K562 (cell line): ENCODE measurements at regions not wholly inside any gene's neighbourhood (a gene's known extent, or its start where the extent isn't known, plus 50 kb on each side); places are given as distances from the start of the nearest gene placed in this dataset.

ENCODE experiments used
- CBX2 ChIP-seq: fragments of 200-600 bp; sonication (generic); IDR thresholded peaks from one replicate; pipeline ENCODE4 v1.6.1; 2012; ENCODE audit warnings: mild to moderate bottlenecking, low read length, inconsistent platforms; ENCODE audit not compliant: insufficient read depth, poor library complexity, severe bottlenecking
- CBX3 ChIP-seq, 2 experiments: IDR thresholded peaks; 1 replicate in 1 of 2; 2 replicates in 1 of 2; pipeline ENCODE4 v1.6.1; 2012; ENCODE audit warnings: inconsistent platforms in 2 of 2, low read length in 2 of 2, borderline replicate concordance in 1 of 2, control low read depth in 1 of 2
- CEBPB ChIP-seq: fragments of 450-650 bp; IDR thresholded peaks from 2 replicates; pipeline ENCODE4 v1.6.1; 2016; ENCODE audit warnings: missing genetic modification characterization, missing compliant biosample characterization
- CHD1 ChIP-seq: fragments of 200-600 bp; sonication (generic); IDR thresholded peaks from one replicate; pipeline ENCODE4 v1.6.1; 2012; ENCODE audit warnings: mild to moderate bottlenecking, moderate library complexity, low read length, inconsistent platforms
- EP300 ChIP-seq: IDR thresholded peaks from 2 replicates; pipeline ENCODE4 v1.6.1; 2012; ENCODE audit warnings: low read length, improper control_type of control experiment
- FOXM1 ChIP-seq, 2 experiments: fragments of 450-650 bp in 1 of 2; sonication (generic) in 1 of 2; formaldehyde crosslinking in 1 of 2; IDR thresholded peaks; 2 replicates each; pipeline versions ENCODE4 v1.6.1 to v1.9.0; 2017 to 2022; ENCODE audit warnings: low read depth in 2 of 2, mild to moderate bottlenecking in 2 of 2, missing genetic modification reagents in 1 of 2, moderate library complexity in 1 of 2
- HOMEZ ChIP-seq: fragments of 250-450 bp; sonication (Bioruptor Pico); IDR thresholded peaks from 2 replicates; pipeline ENCODE4 v1.4.0; 2020; ENCODE audit warnings: mild to moderate bottlenecking, moderate library complexity
- KLF1 ChIP-seq: fragments of 450-650 bp; IDR thresholded peaks from 2 replicates; pipeline ENCODE4 v1.6.1; 2016; ENCODE audit warnings: missing genetic modification characterization, missing compliant biosample characterization
- MCM5 ChIP-seq: fragments of 450-650 bp; IDR thresholded peaks from 2 replicates; pipeline ENCODE4 v1.6.1; 2016; ENCODE audit warnings: low read depth
- POLR2A ChIP-seq: fragments of 450-650 bp; conservative IDR thresholded peaks from 2 replicates; pipeline ENCODE4 v1.6.1; 2016
- SP1 ChIP-seq: sonication (generic); formaldehyde crosslinking; IDR thresholded peaks from 2 replicates; pipeline ENCODE4 v1.8.1; 2022; ENCODE audit warnings: mild to moderate bottlenecking, missing genetic modification reagents
- SP2 ChIP-seq: IDR thresholded peaks from 2 replicates; pipeline ENCODE4 v1.6.1; 2011; ENCODE audit warnings: mild to moderate bottlenecking, low read depth, low read length, moderate library complexity; ENCODE audit not compliant: poor library complexity, severe bottlenecking; ENCODE audit errors: extremely low read depth
- ZZZ3 ChIP-seq: fragments of 450-650 bp; IDR thresholded peaks from 2 replicates; pipeline ENCODE4 v1.6.1; 2016; ENCODE audit warnings: antibody characterized with exemption, mild to moderate bottlenecking, moderate library complexity

GRCh38 chrX:79704325-79704724, 310.2 kb upstream of the TBX22 start:
- TF ChIP-seq POLR2A (no peak), CBX2 (no peak), CHD1 (no peak), SP1 (CRISPR knock-in tag) (no peak), SP2 (no peak), CBX3 (IDR thresholded peaks at IDR 0.05; ENCODE audit: borderline replicate concordance in 1 of 2, low read length in 2 of 2) (no peak), KLF1 (tag) (no peak), EP300 (no peak), CEBPB (tag) (no peak), MCM5 (no peak), HOMEZ (CRISPR knock-in tag) (no peak), FOXM1 (IDR thresholded peaks at IDR 0.05; ENCODE audit: low read depth) (no peak), FOXM1 (CRISPR knock-in tag; IDR thresholded peaks at IDR 0.05; ENCODE audit: low read depth) (no peak), ZZZ3 (no peak)
